CD4-positive, CD25-positive, alpha-beta regulatory T cell (primary cell): ENCODE measurements at regions not wholly inside any gene's neighbourhood (a gene's known extent, or its start where the extent isn't known, plus 50 kb on each side); places are given as distances from the start of the nearest gene placed in this dataset.
A peak's percentile ranks its signal among the peaks of the same experiment; 100 is the strongest.

Source experiments
- ATAC-seq, 2 donors: fragments of 150-1000 bp; cut with Tn5 transposase; one replicate each; pipeline ENCODE4 v1.10.0; 2021; ENCODE audit warnings: low read depth in 2 of 2, moderate number of reproducible peaks in 2 of 2, moderate library complexity in 1 of 2
- DNase-seq, 3 donors: peaks; one replicate each; pipeline versions ENCODE4 v3.0.0 to v3.0.0-alpha.2; 2012 to 2022; ENCODE audit warnings: mixed read lengths in 1 of 3
- H3K27ac ChIP-seq: one replicate; pipeline ENCODE4 v1.7.0; 2013; ENCODE audit warnings: mild to moderate bottlenecking, low read length; ENCODE audit not compliant: insufficient read depth, poor library complexity, severe bottlenecking
- H3K27me3 ChIP-seq: one replicate; pipeline ENCODE4 v1.7.0; 2013; ENCODE audit warnings: low read length; ENCODE audit not compliant: control insufficient read depth, insufficient read depth
- H3K36me3 ChIP-seq: one replicate; pipeline ENCODE4 v1.7.0; 2013; ENCODE audit warnings: mild to moderate bottlenecking, low read length, moderate library complexity; ENCODE audit not compliant: control insufficient read depth, insufficient read depth
- H3K4me1 ChIP-seq: 2 replicates; pipeline ENCODE4 v1.7.0; 2013; ENCODE audit warnings: mild to moderate bottlenecking, low read length; ENCODE audit not compliant: insufficient read depth, control insufficient read depth, poor library complexity, severe bottlenecking
- H3K4me3 ChIP-seq: one replicate; pipeline ENCODE4 v1.7.0; 2013; ENCODE audit warnings: low read depth, mild to moderate bottlenecking, low read length, moderate library complexity
- H3K9me3 ChIP-seq, 2 experiments: 1 replicate in 1 of 2; 2 replicates in 1 of 2; pipeline ENCODE4 v1.7.0; 2013; ENCODE audit warnings: low read length in 2 of 2, mild to moderate bottlenecking in 1 of 2, moderate library complexity in 1 of 2; ENCODE audit not compliant: control insufficient read depth in 2 of 2
- H3K27ac Mint-ChIP-seq, 3 donors: one replicate each; pipeline ENCODE4 v1.8.0; 2020 to 2022; ENCODE audit warnings: mild to moderate bottlenecking in 3 of 3, mixed read lengths in 3 of 3, moderate library complexity in 2 of 3
- H3K27me3 Mint-ChIP-seq: one replicate; pipeline ENCODE4 v1.8.0; 2022; ENCODE audit warnings: mild to moderate bottlenecking, mixed read lengths
- H3K36me3 Mint-ChIP-seq: one replicate; pipeline ENCODE4 v1.8.0; 2020; ENCODE audit warnings: mixed read lengths
- H3K4me1 Mint-ChIP-seq, 4 donors: one replicate each; pipeline ENCODE4 v1.8.0; 2020 to 2022; ENCODE audit warnings: mixed read lengths in 4 of 4, mild to moderate bottlenecking in 1 of 4
- H3K4me3 Mint-ChIP-seq, 4 donors: one replicate each; pipeline ENCODE4 v1.8.0; 2020 to 2022; ENCODE audit warnings: mild to moderate bottlenecking in 4 of 4, mixed read lengths in 4 of 4, moderate library complexity in 3 of 4
- H3K9me3 Mint-ChIP-seq, 7 donors: one replicate each; pipeline ENCODE4 v1.8.0; 2020 to 2022; ENCODE audit warnings: mixed read lengths in 7 of 7, mild to moderate bottlenecking in 3 of 7, moderate library complexity in 2 of 7

- Histone ChIP-seq H3K36me3 (no peaks in the 10 kb centered on the region), H3K27ac (no peak overlapping the region), H3K4me1 (no peaks in the 10 kb centered on the region), H3K27me3 (no peaks in the 10 kb centered on the region), H3K4me3 (no peak overlapping the region), H3K9me3 (peaks cover 0 to 2% of the 10 kb centered on the region in 2 experiments)
- Mint-ChIP-seq H3K9me3 (peaks cover 0 to under 1% (median 0%) of the 10 kb centered on the region in 7 donors), H3K4me3 (no peak overlapping the region), H3K27ac (no peak overlapping the region), H3K4me1 (peaks cover 0 to 8% (median 2%) of the 10 kb centered on the region in 4 donors), H3K27me3 (no peaks in the 10 kb centered on the region), H3K36me3 (no peaks in the 10 kb centered on the region)
- ATAC-seq (no peak), DNase-seq (no peak)
Measured at GRCh38 chr14:101247842-101248725, 313.2 kb upstream of the DIO3 start.

DNA sequence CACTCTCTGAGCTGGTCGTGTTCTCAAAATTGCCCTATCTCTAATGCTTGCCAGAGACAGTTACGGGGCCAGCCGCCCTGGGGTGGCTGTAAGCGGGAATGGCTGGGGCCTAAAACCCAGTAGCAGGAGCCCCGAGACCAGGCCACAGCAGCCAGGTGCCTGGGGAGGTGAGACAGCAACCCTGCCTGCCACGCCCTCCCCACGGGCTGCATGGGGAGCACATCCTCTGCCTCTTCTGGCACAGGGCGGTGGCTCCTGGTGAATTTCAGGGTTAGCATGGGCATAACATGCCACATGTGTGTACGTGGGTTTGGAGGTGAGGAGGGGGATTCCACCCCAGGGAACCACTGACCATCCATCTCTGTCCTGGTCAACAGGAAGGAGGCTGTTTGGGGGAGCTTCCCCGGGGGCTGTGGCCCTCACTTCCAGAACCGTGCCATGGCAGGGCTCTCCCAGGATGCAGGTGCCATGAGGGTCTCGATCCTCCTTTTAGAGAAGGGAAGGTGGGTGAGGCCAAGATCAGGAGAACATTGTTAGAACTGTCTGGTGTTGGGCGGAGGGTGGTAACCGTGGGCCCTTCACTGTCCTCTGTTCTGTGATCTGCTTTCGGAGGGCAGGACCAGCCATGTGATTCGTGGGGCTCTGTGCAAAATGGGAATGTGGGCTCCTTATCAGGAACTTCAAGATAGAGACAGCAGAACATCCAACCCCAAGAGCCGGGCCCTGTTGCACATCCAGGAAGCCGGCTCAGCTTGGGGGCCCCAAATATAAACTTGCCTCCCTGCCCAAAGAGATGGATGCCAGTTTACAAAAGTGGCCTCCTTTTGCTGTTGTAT, 312.2 kb upstream of the DIO3 start:
- H3K4me1 Mint-ChIP-seq, result peaks cover 0 to 8% (median 2%) of the 10 kb centered on the region in 4 donors
- H3K9me3 Mint-ChIP-seq, result no peaks in the 10 kb centered on the region
- DNase-seq (no peak), ATAC-seq (no peak)
- H3K4me1 ChIP-seq, result no peaks in the 10 kb centered on the region
- H3K27ac ChIP-seq, result no peak overlapping the region
- no peaks in the 10 kb centered on the region for H3K36me3 ChIP-seq
- H3K4me3 Mint-ChIP-seq, result no peak overlapping the region
- H3K27ac Mint-ChIP-seq, result no peak overlapping the region
- H3K27me3 ChIP-seq, result no peaks in the 10 kb centered on the region
- H3K9me3 ChIP-seq, result peaks cover 0 to 2% of the 10 kb centered on the region in 2 experiments
- H3K4me3 ChIP-seq, result no peak overlapping the region
- no peaks in the 10 kb centered on the region for H3K27me3 Mint-ChIP-seq
- H3K36me3 Mint-ChIP-seq, result no peaks in the 10 kb centered on the region

DNA sequence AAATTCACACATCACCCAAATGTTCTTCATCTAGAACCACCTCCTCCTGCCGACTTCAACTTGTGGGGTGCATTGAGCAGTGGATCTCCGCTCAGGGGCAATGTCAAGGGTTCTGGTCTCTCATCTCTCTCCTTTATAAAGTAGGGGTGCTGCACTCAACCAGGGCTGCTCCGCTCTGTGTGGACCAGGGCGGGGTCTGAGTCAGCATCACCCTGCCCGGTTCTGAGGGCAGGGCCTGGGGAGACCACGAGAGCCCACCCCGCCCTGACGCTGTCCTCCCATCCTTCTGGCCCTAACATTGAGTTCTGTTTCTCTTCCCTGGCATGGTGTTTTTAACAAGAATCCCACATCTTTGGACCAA, 311.6 kb upstream of the DIO3 start:
- no peak overlapping the region for H3K4me3 ChIP-seq
- H3K4me1 ChIP-seq, result no peaks in the 10 kb centered on the region
- H3K36me3 ChIP-seq, result no peaks in the 10 kb centered on the region
- H3K27me3 Mint-ChIP-seq, result no peaks in the 10 kb centered on the region
- no peak for DNase-seq
- H3K4me3 Mint-ChIP-seq, result no peak overlapping the region
- no peak overlapping the region for H3K27ac Mint-ChIP-seq
- no peaks in the 10 kb centered on the region for H3K27me3 ChIP-seq
- no peaks in the 10 kb centered on the region for H3K36me3 Mint-ChIP-seq
- H3K27ac ChIP-seq, result no peak overlapping the region
- peaks cover 0 to 8% (median 2%) of the 10 kb centered on the region in 4 donors for H3K4me1 Mint-ChIP-seq
- H3K9me3 Mint-ChIP-seq, result no peaks in the 10 kb centered on the region
- no peak for ATAC-seq
- H3K9me3 ChIP-seq, result peaks cover 0 to under 1% of the 10 kb centered on the region in 2 experiments

DNA sequence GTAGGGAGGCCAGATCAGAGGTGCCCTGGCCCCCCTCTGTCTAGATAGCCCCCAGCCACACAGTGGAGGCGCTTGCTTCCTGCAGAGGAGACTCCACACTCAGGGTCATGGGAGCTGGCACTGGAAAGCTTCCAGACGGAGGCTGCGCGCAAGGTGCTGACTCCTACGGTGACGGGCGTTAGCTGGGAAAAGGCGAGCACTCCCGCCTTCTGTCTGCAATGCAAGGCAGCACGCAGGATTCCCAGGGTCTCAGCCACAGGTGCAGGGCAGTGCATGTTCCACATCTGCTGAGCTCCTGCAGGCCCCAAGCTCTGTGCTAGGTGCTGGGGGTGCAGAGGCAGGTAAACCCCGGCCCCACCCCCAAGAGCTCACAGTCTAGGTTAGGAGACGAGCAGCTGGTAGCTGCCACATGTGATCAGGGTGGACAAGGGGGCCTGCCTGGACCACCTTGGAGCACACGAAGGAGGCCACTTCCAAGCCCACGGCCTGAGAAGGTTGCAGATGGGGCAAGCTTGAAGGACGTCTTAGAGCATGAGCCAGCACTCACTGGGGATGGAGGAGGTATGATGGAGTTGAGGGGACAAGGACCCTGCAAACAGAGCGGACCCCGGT, 310.9 kb upstream of the DIO3 start:
- Histone ChIP-seq H3K4me1 (no peaks in the 10 kb centered on the region), H3K27ac (no peak overlapping the region), H3K9me3 (no peaks in the 10 kb centered on the region), H3K36me3 (no peaks in the 10 kb centered on the region), H3K4me3 (no peak overlapping the region), H3K27me3 (no peaks in the 10 kb centered on the region)
- H3K9me3 Mint-ChIP-seq, result no peaks in the 10 kb centered on the region
- H3K27ac Mint-ChIP-seq, result no peak overlapping the region
- no peaks in the 10 kb centered on the region for H3K36me3 Mint-ChIP-seq
- DNase-seq (no peak), ATAC-seq (no peak)
- no peaks in the 10 kb centered on the region for H3K27me3 Mint-ChIP-seq
- H3K4me3 Mint-ChIP-seq, result peak overlapping the region in 1 of 4 donors; percentile 15
- H3K4me1 Mint-ChIP-seq, result peaks cover 0 to 8% (median 2%) of the 10 kb centered on the region in 4 donors

DNA sequence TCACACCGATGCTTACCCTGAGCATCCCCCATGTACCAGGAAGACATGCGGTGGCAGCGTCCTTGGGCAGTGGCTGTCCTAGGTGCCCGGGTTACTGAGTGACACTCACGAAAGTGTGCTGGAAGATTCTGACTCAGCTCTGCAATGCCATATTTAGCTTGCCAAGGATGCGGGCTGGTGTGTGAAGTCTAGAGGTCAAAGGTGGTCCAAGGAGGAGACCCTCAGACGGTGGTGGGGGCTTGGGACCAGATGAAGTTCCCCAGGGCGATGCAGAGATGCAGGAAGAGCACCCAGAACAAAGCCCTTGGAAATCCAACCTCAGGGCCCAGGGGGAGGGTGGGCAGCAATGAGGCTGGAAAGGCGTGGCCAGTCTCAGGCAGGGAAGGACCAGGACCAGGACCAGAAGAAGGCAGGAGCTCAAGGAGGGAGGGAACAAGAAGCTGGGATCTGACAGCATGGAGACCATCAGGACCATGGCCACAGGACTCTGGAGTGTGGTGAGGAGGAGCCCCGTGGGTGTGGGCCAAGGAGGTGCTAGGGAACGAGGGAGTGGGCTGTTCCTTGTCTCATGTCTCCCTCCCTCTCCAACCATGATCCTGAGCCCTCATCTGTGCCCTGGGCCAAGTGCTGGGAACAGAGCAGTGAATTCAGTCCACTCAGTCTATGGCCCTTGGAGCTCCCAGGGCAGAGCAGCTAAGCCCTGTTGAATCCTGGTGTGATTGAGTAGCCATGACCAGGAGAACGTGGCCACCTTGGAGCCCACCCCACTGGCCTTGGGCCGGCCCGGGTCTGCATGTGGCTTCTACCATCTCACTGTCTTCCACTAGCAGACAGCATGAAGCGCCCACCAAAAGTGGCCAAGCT, 310.1 kb upstream of the DIO3 start:
- Mint-ChIP-seq H3K27me3 (no peaks in the 10 kb centered on the region), H3K36me3 (no peaks in the 10 kb centered on the region), H3K27ac (peak overlapping the region in 1 of 3 donors; percentile 44), H3K9me3 (no peaks in the 10 kb centered on the region), H3K4me1 (peaks cover 0 to 8% (median 2%) of the 10 kb centered on the region in 4 donors), H3K4me3 (peak overlapping the region in 1 of 4 donors; percentile 15)
- H3K4me1 ChIP-seq, result no peaks in the 10 kb centered on the region
- ATAC-seq (no peak), DNase-seq (no peak)
- no peaks in the 10 kb centered on the region for H3K9me3 ChIP-seq
- no peaks in the 10 kb centered on the region for H3K36me3 ChIP-seq
- H3K27me3 ChIP-seq, result no peaks in the 10 kb centered on the region
- no peak overlapping the region for H3K27ac ChIP-seq
- no peak overlapping the region for H3K4me3 ChIP-seq

DNA sequence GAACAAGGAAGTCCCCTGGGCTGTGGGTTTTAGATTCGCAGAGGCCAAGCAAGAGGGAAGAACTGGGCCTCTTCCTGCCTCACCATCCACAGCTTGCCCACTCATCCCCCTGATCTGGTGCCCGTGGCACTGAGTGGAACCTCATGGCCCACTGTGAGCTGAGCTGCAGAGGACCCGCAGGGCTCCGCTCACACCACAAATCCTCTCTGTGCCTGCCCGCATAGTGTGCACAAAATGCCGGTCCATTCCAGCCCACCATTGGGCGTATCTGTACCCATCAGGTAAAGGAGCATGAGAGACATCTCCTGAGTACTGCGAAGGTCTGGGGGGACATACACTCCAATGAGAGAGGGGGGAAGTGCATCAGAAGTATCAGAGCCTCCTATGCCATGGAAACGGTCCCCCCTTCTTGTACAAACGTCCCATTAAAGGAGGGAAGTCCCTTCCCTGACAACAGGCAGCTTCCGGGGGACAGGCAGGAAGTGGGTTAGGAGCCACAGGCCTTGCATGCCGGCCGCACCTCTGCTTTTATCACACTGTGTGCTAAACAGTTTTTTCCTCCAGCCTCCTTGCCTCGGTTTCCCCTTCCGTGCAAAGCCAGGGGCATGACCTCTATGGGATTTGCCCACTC, 309.4 kb upstream of the DIO3 start:
- H3K4me3 Mint-ChIP-seq, result no peak overlapping the region
- Histone ChIP-seq H3K27me3 (no peaks in the 10 kb centered on the region), H3K27ac (no peak overlapping the region), H3K9me3 (no peaks in the 10 kb centered on the region), H3K4me3 (no peak overlapping the region), H3K36me3 (no peaks in the 10 kb centered on the region), H3K4me1 (no peaks in the 10 kb centered on the region)
- peak in 1 of 3 donors; percentile 32 for DNase-seq
- H3K36me3 Mint-ChIP-seq, result no peaks in the 10 kb centered on the region
- H3K4me1 Mint-ChIP-seq, result peaks cover 0 to 8% (median 2%) of the 10 kb centered on the region in 4 donors
- no peak overlapping the region for H3K27ac Mint-ChIP-seq
- no peaks in the 10 kb centered on the region for H3K27me3 Mint-ChIP-seq
- no peaks in the 10 kb centered on the region for H3K9me3 Mint-ChIP-seq
- ATAC-seq, result no peak
